ENCODE measurements at regions not wholly inside any gene's neighbourhood (a gene's known extent, or its start where the extent isn't known, plus 50 kb on each side); places are given as distances from the start of the nearest gene placed in this dataset.

GRCh38 chr10:83691791-83692596, 447.3 kb upstream of the GHITM start:
- no peak for DNase-seq (ENCODE audit: extremely low read depth, insufficient read length)

GRCh38 chr10:83698899-83699298, 440.4 kb upstream of the GHITM start:
- Histone ChIP-seq H3K36me3 (ENCODE audit: control insufficient read depth, insufficient read depth, low read length) (no peaks in the 10 kb centered on the region), H3K27me3 (replicated peaks; ENCODE audit: control insufficient read depth, insufficient read depth, low read length) (no peaks in the 10 kb centered on the region), H3K4me3 (replicated peaks; ENCODE audit: low read depth, low read length) (no peak overlapping the region)
- no peak for TF ChIP-seq CTCF (IDR thresholded peaks at IDR 0.05; ENCODE audit: insufficient read depth, low read length, poor library complexity, severe bottlenecking)
- no peak for DNase-seq (ENCODE audit: extremely low read depth, insufficient read length)

More at GRCh38 chr10:83691791-83692596, 447.3 kb upstream of the GHITM start:
- Histone ChIP-seq H3K27me3 (replicated peaks; ENCODE audit: control insufficient read depth, insufficient read depth, low read length) (no peaks in the 10 kb centered on the region), H3K36me3 (ENCODE audit: control insufficient read depth, insufficient read depth, low read length) (no peaks in the 10 kb centered on the region), H3K4me3 (replicated peaks; ENCODE audit: low read depth, low read length) (no peak overlapping the region)
- no peak for TF ChIP-seq CTCF (IDR thresholded peaks at IDR 0.05; ENCODE audit: insufficient read depth, low read length, poor library complexity, severe bottlenecking)

GRCh38 chr10:83701799-83702198, 437.5 kb upstream of the GHITM start:
- DNase-seq (ENCODE audit: extremely low read depth, insufficient read length): no peak
- Histone ChIP-seq H3K27me3 (replicated peaks; ENCODE audit: control insufficient read depth, insufficient read depth, low read length) (no peaks in the 10 kb centered on the region), H3K36me3 (ENCODE audit: control insufficient read depth, insufficient read depth, low read length) (no peaks in the 10 kb centered on the region), H3K4me3 (replicated peaks; ENCODE audit: low read depth, low read length) (no peak overlapping the region)
- TF ChIP-seq CTCF (IDR thresholded peaks at IDR 0.05; ENCODE audit: insufficient read depth, low read length, poor library complexity, severe bottlenecking): no peak

- Histone ChIP-seq H3K27me3 (replicated peaks; ENCODE audit: control insufficient read depth, insufficient read depth, low read length) (no peaks in the 10 kb centered on the region), H3K4me3 (replicated peaks; ENCODE audit: low read depth, low read length) (no peak overlapping the region), H3K36me3 (ENCODE audit: control insufficient read depth, insufficient read depth, low read length) (no peaks in the 10 kb centered on the region)
- DNase-seq (ENCODE audit: extremely low read depth, insufficient read length): no peak
- TF ChIP-seq CTCF (IDR thresholded peaks at IDR 0.05; ENCODE audit: insufficient read depth, low read length, poor library complexity, severe bottlenecking): no peak
These were observed 436.6 kb upstream of the GHITM start for GRCh38 chr10:83702731-83703130.

- Histone ChIP-seq H3K4me3 (replicated peaks; ENCODE audit: low read depth, low read length) (no peak overlapping the region), H3K27me3 (replicated peaks; ENCODE audit: control insufficient read depth, insufficient read depth, low read length) (no peaks in the 10 kb centered on the region), H3K36me3 (ENCODE audit: control insufficient read depth, insufficient read depth, low read length) (no peaks in the 10 kb centered on the region)
- DNase-seq (ENCODE audit: extremely low read depth, insufficient read length): no peak
- TF ChIP-seq CTCF (IDR thresholded peaks at IDR 0.05; ENCODE audit: insufficient read depth, low read length, poor library complexity, severe bottlenecking): no peak
These were observed 433.2 kb upstream of the GHITM start for GRCh38 chr10:83706120-83706519.

Measured in GM06990 (cell line).